ENCODE measurements at regions not wholly inside any gene's neighbourhood (a gene's known extent, or its start where the extent isn't known, plus 50 kb on each side); places are given as distances from the start of the nearest gene placed in this dataset.

DNA sequence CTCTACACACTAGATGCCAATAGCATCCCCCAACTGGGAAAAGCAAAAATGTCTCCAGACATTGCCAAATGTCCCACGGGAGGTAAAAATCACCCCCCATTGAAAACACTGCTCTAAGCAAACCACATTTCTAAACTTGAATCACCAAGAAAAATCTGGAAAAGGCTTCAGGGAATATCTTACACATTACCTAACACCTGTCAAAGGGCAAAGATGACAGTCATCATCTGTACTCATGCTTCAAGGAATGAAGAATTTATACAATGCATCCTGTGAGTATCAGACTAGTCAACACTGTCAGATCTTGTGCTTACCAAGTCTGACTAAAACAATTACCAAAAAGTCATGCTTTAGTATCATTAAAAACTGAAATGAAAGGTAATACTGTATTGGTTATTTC is 161.6 kb upstream of the SOX5 start (continued):
- TF ChIP-seq HMG20B (CRISPR knock-in tag; IDR thresholded peaks at IDR 0.05): no peak
- TF ChIP-seq, protein P1, sequence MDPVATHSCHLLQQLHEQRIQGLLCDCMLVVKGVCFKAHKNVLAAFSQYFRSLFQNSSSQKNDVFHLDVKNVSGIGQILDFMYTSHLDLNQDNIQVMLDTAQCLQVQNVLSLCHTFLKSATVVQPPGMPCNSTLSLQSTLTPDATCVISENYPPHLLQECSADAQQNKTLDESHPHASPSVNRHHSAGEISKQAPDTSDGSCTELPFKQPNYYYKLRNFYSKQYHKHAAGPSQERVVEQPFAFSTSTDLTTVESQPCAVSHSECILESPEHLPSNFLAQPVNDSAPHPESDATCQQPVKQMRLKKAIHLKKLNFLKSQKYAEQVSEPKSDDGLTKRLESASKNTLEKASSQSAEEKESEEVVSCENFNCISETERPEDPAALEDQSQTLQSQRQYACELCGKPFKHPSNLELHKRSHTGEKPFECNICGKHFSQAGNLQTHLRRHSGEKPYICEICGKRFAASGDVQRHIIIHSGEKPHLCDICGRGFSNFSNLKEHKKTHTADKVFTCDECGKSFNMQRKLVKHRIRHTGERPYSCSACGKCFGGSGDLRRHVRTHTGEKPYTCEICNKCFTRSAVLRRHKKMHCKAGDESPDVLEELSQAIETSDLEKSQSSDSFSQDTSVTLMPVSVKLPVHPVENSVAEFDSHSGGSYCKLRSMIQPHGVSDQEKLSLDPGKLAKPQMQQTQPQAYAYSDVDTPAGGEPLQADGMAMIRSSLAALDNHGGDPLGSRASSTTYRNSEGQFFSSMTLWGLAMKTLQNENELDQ (CRISPR knock-in tag; IDR thresholded peaks at IDR 0.05; ENCODE audit: borderline replicate concordance): no peak
- TF ChIP-seq, protein P2, sequence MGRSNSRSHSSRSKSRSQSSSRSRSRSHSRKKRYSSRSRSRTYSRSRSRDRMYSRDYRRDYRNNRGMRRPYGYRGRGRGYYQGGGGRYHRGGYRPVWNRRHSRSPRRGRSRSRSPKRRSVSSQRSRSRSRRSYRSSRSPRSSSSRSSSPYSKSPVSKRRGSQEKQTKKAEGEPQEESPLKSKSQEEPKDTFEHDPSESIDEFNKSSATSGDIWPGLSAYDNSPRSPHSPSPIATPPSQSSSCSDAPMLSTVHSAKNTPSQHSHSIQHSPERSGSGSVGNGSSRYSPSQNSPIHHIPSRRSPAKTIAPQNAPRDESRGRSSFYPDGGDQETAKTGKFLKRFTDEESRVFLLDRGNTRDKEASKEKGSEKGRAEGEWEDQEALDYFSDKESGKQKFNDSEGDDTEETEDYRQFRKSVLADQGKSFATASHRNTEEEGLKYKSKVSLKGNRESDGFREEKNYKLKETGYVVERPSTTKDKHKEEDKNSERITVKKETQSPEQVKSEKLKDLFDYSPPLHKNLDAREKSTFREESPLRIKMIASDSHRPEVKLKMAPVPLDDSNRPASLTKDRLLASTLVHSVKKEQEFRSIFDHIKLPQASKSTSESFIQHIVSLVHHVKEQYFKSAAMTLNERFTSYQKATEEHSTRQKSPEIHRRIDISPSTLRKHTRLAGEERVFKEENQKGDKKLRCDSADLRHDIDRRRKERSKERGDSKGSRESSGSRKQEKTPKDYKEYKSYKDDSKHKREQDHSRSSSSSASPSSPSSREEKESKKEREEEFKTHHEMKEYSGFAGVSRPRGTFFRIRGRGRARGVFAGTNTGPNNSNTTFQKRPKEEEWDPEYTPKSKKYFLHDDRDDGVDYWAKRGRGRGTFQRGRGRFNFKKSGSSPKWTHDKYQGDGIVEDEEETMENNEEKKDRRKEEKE (IDR thresholded peaks at IDR 0.05; ENCODE audit: borderline replicate concordance in 1 of 2, control insufficient read depth in 1 of 2, low read depth in 2 of 2, low read length in 1 of 2): no peak
- no peak for TF ChIP-seq ZNF23 (CRISPR knock-in tag; IDR thresholded peaks at IDR 0.05)
- TF ChIP-seq GTF2F1 (IDR thresholded peaks at IDR 0.05; ENCODE audit: low read depth, low read length): no peak
- no peak for TF ChIP-seq STAT5A (IDR thresholded peaks at IDR 0.05; ENCODE audit: borderline replicate concordance, low read length)
- TF ChIP-seq HNRNPH1 (optimal IDR thresholded peaks at IDR 0.05; ENCODE audit: low read depth, low read length): no peak
- no peak for TF ChIP-seq PHF21A (IDR thresholded peaks at IDR 0.05; ENCODE audit: borderline replicate concordance, low read depth)
- TF ChIP-seq, protein P3, sequence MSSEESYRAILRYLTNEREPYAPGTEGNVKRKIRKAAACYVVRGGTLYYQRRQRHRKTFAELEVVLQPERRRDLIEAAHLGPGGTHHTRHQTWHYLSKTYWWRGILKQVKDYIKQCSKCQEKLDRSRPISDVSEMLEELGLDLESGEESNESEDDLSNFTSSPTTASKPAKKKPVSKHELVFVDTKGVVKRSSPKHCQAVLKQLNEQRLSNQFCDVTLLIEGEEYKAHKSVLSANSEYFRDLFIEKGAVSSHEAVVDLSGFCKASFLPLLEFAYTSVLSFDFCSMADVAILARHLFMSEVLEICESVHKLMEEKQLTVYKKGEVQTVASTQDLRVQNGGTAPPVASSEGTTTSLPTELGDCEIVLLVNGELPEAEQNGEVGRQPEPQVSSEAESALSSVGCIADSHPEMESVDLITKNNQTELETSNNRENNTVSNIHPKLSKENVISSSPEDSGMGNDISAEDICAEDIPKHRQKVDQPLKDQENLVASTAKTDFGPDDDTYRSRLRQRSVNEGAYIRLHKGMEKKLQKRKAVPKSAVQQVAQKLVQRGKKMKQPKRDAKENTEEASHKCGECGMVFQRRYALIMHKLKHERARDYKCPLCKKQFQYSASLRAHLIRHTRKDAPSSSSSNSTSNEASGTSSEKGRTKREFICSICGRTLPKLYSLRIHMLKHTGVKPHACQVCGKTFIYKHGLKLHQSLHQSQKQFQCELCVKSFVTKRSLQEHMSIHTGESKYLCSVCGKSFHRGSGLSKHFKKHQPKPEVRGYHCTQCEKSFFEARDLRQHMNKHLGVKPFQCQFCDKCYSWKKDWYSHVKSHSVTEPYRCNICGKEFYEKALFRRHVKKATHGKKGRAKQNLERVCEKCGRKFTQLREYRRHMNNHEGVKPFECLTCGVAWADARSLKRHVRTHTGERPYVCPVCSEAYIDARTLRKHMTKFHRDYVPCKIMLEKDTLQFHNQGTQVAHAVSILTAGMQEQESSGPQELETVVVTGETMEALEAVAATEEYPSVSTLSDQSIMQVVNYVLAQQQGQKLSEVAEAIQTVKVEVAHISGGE (CRISPR knock-in tag; IDR thresholded peaks at IDR 0.05): no peak
- TF ChIP-seq ZNF764 (CRISPR knock-in tag; IDR thresholded peaks at IDR 0.05; ENCODE audit: low read depth): no peak
- no peak for TF ChIP-seq KLF16 (IDR thresholded peaks at IDR 0.05)
